HG02884 (cell line): ENCODE measurements at regions not wholly inside any gene's neighbourhood (a gene's known extent, or its start where the extent isn't known, plus 50 kb on each side); places are given as distances from the start of the nearest gene placed in this dataset.

Source experiments
- ATAC-seq: cut with Tn5 transposase; IDR thresholded peaks from one replicate; pipeline ENCODE4 v1.9.1; 2021; ENCODE audit warnings: mild to moderate bottlenecking, moderate library complexity; ENCODE audit not compliant: unreplicated experiment

- ATAC-seq, result no peak
These were observed 73.4 kb downstream of the FOXD1 start for GRCh38 chr5:73375191-73375545.

- no peak for ATAC-seq
These were observed 73.9 kb downstream of the FOXD1 start for GRCh38 chr5:73374520-73375190.

- no peak for ATAC-seq
These were observed 74.6 kb downstream of the FOXD1 start for GRCh38 chr5:73373814-73374510.

GRCh38 chr5:73370640-73371583 lies 77.7 kb downstream of the FOXD1 start:
- no peak for ATAC-seq

GRCh38 chr5:73370095-73370494 lies 78.5 kb downstream of the FOXD1 start:
- ATAC-seq, result no peak

GRCh38 chr5:73369278-73369677 lies 79.3 kb downstream of the FOXD1 start:
- ATAC-seq, result no peak

GRCh38 chr5:73367650-73368049 lies 80.9 kb downstream of the FOXD1 start:
- ATAC-seq, result no peak

GRCh38 chr5:73365990-73366667 lies 82.4 kb downstream of the FOXD1 start:
- ATAC-seq, result no peak

GRCh38 chr5:73365301-73365853 lies 83.2 kb downstream of the FOXD1 start:
- no peak for ATAC-seq

GRCh38 chr5:73363911-73364730 lies 84.5 kb downstream of the FOXD1 start:
- ATAC-seq, result no peak

- ATAC-seq, result no peak
These were observed 89.2 kb downstream of the FOXD1 start for GRCh38 chr5:73359395-73359794.

- no peak for ATAC-seq
These were observed 90.2 kb downstream of the FOXD1 start for GRCh38 chr5:73358366-73358765.

GRCh38 chr5:73357576-73357975 lies 91.0 kb downstream of the FOXD1 start:
- no peak for ATAC-seq

GRCh38 chr5:73355108-73355507 lies 93.5 kb downstream of the FOXD1 start:
- no peak for ATAC-seq

GRCh38 chr5:73354406-73354805 lies 94.2 kb downstream of the FOXD1 start:
- ATAC-seq, result no peak

GRCh38 chr5:73352649-73353230 lies 95.8 kb downstream of the FOXD1 start:
- ATAC-seq, result no peak

GRCh38 chr5:73352243-73352642 lies 96.3 kb downstream of the FOXD1 start:
- no peak for ATAC-seq

GRCh38 chr5:73351593-73351992 lies 97.0 kb downstream of the FOXD1 start:
- no peak for ATAC-seq

- no peak for ATAC-seq
These were observed 101.6 kb downstream of the FOXD1 start for GRCh38 chr5:73346878-73347408.
